HG03571 (cell line): ENCODE measurements at regions not wholly inside any gene's neighbourhood (a gene's known extent, or its start where the extent isn't known, plus 50 kb on each side); places are given as distances from the start of the nearest gene placed in this dataset.
"Not testable (repeated sequence)": the region's sequence is repeated elsewhere in the genome, so short reads cannot be mapped to it uniquely, and the experiment has no call there.

Experiments used
- ATAC-seq: cut with Tn5 transposase; IDR thresholded peaks from one replicate; pipeline ENCODE4 v1.9.1; 2021; ENCODE audit not compliant: unreplicated experiment

DNA sequence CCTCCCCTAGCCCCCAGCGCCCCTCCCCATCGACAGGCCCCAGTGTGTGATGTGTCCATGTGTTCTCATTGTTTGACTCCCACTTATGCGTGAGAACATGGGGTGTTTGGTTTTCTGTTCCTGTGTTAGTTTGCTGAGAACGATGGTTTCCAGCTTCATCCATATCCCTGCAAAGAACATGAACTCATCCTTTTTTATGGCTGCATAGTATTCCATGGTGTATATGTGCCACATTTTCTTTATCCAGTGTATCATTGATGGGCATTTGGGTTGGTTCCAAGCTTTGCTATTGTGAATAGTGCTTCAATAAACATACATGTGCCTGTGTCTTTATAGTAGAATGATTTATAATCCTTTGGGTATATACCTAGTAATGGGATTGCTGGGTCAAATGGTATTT, 107.6 kb upstream of the ADGRG2 start:
- ATAC-seq, result not testable (repeated sequence)

DNA sequence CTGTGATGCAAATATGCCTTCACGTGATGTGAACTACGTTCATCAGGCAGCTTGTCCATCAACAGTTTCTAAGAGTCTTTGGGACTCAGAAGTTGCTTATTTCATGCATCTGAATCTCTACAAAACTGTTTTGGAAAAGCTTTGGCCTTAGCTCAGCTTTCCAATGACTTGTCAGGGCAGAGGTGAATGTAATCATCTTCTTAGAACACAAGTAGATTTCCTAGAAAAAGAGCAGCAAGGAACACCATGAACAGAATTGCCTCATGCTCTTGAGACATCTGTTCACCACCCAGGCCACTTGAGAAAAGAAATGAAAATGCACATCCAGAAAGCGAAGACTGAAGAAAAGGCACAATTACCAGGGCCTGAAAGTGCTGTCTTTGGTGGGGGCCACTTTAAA, 105.8 kb upstream of the PDHA1 start:
- ATAC-seq, result no peak

DNA sequence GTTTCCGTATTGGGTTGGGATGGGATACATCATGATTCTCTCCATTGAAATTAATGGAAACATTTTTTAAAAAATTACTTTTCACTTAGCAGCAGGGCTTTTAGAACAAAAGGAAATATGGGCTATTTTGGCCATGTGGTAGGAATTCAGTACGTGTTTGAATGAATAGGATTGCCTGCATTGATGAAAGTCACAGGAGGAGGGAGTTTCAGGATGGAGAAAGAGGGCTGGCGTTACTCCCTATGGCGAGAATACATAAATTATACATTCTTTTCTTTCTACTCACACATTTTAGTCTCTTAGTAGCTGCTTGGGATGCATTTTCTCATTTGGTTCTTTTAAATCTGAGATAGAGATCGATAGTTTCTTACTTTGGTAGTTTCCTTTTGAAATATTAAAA, 100.3 kb upstream of the PDHA1 start:
- ATAC-seq, result no peak

DNA sequence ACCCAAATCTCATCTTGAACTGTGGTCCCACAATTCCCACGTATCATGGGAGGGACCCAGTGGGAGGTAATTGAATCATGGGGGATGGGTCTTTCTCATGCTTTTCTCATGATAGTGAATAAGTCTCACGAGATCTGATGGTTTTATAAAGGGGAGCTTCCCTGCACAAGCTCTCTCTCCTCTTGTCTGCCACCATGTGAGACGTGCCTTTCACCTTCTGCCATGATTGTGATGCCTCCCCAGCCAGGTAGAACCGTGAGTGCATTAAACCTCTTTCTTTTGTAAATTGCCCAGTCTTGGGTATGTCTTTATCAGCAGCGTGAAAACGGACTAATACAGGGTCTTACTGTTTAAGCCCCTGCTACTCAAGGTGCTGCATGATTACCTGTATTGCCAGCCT, 98.8 kb upstream of the PDHA1 start:
- not testable (repeated sequence) for ATAC-seq

DNA sequence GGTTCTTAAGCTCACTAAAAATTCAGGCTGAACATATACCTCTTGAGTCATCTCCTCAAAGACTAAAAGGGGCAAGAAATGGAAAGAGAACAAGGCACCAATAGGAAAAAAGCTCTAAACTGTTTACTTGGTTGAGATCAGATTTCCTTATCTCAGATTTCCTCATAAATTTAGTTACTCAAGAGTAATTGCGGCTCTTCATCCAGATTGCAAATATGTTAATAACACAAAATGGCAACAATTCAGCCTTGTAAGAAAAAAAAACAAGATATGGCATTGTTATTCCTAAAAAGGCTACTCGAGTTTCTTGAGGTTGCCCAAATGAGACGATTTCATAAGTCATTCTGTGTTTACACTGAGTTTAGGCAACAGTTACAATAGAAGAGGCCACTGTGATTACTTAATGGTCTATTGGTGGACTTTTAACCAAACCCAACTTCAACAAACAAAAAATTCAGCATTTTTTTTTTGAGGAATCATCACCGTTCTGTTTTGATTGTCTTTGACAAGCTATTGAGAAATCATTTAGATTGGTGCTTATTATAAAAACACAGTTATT, 97.9 kb upstream of the PDHA1 start:
- no peak for ATAC-seq

DNA sequence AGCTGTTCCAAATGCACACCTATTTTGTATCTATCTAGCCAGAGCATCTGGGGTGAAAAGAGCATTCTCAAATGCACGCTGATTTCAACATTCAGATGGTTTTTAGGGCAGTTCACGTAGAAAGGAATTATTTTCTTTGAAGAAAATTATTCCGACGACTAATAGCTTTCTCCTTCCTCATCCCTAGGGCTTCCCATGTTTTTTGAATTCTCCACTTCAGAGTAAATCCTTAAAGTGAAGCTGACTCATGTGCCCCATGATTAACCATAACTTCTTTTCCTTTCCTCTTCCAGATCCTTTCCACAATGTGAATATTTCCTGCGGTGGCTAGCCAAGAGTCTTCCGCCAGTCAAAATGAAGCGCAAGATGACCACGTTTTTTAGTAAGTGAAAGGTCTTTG, 86.7 kb upstream of the PDHA1 start:
- ATAC-seq, result no peak

DNA sequence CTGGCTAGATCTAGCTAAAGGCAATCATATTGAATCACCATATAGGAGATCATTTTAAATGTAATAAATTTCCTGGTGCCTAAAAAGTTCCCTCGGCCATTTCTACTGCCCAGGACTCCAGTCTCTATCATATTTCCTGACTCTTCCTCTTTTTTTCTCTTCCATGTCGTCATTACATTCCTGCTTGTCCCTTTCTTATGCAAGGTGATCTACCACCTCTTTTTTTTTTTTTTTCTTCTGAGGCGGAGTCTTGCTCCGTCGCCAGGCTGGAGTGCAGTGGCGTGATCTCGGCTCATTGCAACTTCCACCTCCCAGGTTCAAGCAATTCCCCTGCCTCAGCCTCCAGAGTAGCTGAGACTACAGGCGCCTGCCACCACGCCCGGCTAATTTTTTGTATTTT, 82.7 kb upstream of the PDHA1 start:
- ATAC-seq, result not testable (repeated sequence)

DNA sequence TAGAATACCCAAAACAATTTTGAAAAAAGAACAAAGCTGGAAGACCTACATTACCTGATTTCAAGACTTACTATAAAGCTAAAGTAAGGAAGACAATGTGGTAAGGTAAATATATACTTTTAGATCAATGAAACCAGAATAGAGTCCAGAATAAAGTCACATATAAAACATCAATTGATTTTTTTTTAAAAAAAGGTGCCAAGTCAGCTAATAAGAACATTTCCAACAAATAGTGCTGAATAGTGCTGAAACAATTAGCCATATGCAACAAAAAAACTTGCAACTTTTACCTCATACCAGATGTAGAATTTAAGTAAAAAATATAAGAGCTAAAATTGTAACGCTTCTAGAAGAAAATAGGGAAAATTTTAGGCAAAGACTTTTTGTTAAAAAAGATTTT, 73.0 kb upstream of the PDHA1 start:
- no peak for ATAC-seq

DNA sequence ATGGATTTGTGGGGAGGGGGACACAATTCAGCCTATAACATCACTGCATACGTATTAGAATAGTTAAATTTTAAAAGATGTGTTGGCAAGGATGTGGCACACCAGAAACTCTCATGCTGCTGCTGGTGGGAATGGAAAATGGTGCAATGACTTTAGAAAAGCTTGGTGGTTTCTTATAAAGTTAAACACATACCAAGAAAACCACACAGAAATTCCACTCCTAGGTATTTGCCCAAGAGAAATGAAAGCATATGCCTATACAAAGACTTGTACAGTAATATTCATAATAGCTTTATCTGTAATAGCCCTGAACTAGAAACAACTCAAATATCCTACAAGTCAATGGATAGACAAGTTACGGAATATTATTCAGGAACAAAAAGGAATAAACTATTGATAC, 71.3 kb upstream of the PDHA1 start:
- no peak for ATAC-seq

DNA sequence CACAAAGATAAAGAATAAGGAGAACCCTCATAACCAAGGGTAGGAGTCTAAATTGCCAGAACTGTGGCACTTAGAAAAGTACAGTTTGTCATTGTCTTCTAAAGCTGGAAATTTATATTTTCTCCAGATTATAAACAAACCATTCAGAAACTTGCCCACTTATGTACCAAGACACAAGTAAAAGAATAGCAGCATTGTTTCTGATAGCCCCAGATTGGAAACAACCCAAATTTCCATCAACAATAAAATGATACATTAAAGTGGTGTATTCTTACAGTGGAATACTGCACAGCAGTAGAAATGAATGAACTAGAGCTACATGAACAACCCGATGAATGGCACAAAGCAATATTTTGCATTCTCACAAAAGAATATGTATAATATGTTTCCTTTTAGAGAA, 63.1 kb upstream of the PDHA1 start:
- no peak for ATAC-seq

DNA sequence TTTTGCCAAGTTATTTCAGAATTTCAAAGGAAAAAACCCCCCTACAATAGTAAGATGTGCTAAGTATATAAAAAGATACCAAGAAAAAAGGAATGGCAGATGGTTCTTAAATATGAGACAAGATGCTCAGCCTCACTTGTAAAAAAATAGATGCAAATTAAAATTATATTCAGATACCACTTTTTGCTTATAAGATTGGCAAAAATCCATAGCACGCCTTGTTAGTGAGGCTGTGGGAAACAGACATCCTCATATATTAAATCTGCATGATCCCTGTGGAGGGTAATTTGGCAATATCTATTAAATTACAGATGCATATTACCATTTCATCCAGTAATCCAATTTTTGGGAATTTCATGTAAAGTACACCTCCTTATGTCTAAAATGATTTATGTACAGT, 62.5 kb upstream of the PDHA1 start:
- no peak for ATAC-seq

DNA sequence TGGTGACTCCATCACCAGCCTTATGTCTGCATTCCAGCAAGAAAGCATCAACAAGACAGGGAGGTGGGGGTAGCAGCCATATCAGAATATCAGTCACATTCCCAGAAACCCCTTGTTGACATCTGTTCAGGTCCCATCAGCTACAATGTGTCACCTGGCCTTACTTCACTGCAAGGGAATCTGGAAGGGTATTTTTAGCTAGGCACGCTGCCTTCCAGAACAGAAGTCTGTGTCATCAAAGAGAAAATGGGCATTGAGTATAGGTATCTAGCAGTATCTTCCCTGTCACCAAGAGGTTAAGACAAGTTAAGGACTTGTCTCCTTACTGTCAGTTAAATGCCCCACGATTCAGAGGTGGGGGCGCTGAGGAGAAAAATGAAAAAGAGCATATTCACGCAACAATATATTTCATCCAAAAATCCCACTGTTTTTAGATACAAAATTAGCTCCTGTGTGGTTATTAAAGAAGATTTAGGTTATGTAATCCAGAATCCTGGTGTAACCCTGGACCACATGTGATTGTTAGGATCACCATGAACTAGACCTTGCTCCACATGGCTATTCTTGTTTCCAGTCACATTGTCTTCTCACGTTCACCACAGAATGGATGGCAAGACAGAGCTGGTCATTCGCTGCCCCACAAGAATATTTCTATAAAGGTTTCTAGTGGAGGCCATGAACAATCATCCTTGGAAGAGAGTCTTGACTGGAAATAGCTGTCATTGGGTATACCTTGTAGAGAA, 60.0 kb upstream of the PDHA1 start:
- ATAC-seq, result no peak

DNA sequence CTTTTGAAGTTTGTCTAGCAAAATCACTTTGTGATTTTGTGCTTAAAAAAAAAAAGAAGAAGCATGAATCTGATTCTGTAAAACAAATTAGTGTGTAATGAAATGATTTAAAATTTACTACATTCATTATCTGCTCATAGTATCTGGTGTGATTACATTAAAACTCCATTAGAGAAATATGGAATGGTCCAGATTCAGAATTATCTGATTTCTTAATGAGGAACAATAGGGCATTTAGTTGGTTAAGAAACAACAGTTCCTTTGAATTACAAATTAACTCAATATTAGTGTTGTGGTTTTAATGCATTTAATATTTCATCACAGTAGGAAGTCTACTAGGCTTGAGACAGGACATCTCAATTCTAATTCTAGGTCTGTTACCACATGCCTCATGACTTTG, 57.9 kb upstream of the PDHA1 start:
- ATAC-seq, result no peak

DNA sequence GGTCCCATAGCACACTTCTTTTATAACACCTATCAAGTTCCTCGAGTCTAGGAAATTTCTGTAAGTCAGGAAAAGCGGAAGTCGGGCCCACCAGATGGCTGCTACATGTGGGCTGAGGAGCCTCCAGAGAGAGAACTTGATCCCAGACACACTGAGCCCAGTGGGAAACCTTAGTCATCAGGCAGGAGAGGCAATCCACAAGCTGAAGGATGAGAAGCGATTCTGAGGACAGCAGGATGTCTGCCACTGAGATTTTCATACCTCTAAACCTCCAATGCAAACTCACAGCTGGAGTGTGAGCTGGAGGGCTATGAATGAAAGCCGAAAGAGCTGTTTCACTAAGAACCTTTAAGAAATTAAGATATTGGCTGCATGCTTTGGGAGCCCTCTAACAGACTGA, 52.6 kb upstream of the PDHA1 start:
- ATAC-seq, result no peak

DNA sequence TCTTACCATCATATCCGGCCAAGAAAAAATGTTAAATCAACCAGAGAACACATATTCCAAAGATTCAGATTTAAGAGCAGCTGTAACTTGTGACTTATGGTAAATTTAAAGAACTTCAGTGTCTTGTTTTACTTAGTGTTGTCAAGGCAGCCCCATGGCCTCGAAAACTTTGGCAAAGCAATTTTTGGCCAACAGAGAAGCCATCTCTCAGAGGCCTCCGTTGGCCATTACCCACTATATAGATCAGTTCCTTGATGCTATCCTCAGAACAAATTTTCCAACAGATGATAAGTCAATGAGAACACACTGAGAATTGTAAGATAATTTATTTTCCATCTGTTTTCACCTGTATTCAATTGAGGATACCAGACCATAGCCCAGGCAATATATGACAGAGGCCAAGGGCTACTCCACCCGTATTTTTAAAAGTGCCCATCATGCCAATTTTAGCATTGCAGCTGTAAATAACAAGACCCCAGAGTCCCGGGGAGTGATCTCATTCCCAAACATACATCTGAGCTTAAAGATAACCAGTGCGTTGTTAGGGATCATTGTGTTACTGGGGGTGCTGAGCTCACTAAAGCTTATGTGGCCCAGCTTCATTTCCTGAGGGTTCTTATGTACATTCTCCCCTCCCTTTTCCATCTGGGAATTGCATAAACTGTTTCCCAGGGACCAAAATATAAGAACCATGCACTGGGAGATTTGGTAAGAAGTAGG, 50.0 kb upstream of the PDHA1 start:
- no peak for ATAC-seq
